ENCODE measurements at regions not wholly inside any gene's neighbourhood (a gene's known extent, or its start where the extent isn't known, plus 50 kb on each side); places are given as distances from the start of the nearest gene placed in this dataset.
A peak's percentile ranks its signal among the peaks of the same experiment; 100 is the strongest.

DNA sequence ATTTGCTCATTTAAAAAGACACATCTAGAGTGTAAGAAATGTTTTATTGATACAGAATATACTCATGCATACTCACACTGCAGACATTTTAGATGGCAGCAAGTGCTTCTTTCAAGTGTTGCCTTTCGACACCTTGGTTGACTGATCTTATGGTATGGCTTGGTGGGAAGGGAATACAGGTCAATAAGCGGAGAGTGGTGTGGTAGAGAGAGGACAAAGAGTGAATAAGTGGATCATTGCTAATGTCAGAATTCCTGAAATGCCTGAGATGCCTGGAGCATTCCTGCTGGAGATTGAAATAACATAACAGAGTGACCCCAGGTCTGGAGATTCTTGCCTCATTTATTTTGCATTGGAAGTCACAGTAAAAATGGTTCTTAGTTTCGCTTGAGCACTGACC lies 76.7 kb downstream of the RND3 start:
- TF ChIP-seq RARB (CRISPR knock-in tag; IDR thresholded peaks at IDR 0.05) (no peak), BACH2 (CRISPR knock-in tag; IDR thresholded peaks at IDR 0.05; ENCODE audit: borderline replicate concordance) (no peak), GLIS3 (CRISPR knock-in tag; IDR thresholded peaks at IDR 0.05) (peak; percentile 88; the same call in 1 of the 2 replicates), ZNF70 (CRISPR knock-in tag; IDR thresholded peaks at IDR 0.05) (no peak), TOX (CRISPR knock-in tag; IDR thresholded peaks at IDR 0.05; ENCODE audit: borderline replicate concordance) (no peak), ARNTL (CRISPR knock-in tag; IDR thresholded peaks at IDR 0.05; ENCODE audit: borderline replicate concordance, low read depth) (no peak), CSDC2 (CRISPR knock-in tag; IDR thresholded peaks at IDR 0.05) (0 out of 2 replicates have a peak, but pooled peaks have one; percentile 52), ZNF8 (CRISPR knock-in tag; IDR thresholded peaks at IDR 0.05) (no peak), ISL1 (CRISPR knock-in tag; IDR thresholded peaks at IDR 0.05) (peak; percentile 75), ESRRG (CRISPR knock-in tag; IDR thresholded peaks at IDR 0.05) (no peak), OSR1 (CRISPR knock-in tag; IDR thresholded peaks at IDR 0.05) (no peak)

DNA sequence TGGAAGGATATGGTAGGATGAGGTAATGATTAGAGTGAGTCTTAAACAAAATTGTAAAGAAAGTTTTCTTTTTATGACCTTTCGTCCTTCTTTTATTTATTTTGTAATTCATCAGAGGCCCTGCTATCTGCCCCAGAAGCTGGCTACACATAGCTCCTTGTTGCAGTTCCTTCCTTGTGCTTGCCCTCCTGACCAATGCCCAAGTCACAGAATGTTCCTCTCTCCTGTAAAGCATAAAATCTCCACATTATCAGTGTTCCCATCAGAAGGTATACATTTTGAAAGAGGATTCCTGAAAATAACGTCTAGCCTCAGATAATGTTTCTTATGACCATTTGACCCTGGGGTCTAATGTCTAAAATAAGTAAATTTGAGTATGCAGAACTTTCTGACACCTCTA lies 78.3 kb downstream of the RND3 start:
- ATAC-seq: no peak
- TF ChIP-seq, protein P1, sequence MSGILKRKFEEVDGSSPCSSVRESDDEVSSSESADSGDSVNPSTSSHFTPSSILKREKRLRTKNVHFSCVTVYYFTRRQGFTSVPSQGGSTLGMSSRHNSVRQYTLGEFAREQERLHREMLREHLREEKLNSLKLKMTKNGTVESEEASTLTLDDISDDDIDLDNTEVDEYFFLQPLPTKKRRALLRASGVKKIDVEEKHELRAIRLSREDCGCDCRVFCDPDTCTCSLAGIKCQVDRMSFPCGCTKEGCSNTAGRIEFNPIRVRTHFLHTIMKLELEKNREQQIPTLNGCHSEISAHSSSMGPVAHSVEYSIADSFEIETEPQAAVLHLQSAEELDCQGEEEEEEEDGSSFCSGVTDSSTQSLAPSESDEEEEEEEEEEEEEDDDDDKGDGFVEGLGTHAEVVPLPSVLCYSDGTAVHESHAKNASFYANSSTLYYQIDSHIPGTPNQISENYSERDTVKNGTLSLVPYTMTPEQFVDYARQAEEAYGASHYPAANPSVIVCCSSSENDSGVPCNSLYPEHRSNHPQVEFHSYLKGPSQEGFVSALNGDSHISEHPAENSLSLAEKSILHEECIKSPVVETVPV (CRISPR knock-in tag; IDR thresholded peaks at IDR 0.05): no peak
- TF ChIP-seq, protein P2, sequence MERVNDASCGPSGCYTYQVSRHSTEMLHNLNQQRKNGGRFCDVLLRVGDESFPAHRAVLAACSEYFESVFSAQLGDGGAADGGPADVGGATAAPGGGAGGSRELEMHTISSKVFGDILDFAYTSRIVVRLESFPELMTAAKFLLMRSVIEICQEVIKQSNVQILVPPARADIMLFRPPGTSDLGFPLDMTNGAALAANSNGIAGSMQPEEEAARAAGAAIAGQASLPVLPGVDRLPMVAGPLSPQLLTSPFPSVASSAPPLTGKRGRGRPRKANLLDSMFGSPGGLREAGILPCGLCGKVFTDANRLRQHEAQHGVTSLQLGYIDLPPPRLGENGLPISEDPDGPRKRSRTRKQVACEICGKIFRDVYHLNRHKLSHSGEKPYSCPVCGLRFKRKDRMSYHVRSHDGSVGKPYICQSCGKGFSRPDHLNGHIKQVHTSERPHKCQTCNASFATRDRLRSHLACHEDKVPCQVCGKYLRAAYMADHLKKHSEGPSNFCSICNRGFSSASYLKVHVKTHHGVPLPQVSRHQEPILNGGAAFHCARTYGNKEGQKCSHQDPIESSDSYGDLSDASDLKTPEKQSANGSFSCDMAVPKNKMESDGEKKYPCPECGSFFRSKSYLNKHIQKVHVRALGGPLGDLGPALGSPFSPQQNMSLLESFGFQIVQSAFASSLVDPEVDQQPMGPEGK (CRISPR knock-in tag; IDR thresholded peaks at IDR 0.05; ENCODE audit: borderline replicate concordance): no peak
- TF ChIP-seq, protein P3, sequence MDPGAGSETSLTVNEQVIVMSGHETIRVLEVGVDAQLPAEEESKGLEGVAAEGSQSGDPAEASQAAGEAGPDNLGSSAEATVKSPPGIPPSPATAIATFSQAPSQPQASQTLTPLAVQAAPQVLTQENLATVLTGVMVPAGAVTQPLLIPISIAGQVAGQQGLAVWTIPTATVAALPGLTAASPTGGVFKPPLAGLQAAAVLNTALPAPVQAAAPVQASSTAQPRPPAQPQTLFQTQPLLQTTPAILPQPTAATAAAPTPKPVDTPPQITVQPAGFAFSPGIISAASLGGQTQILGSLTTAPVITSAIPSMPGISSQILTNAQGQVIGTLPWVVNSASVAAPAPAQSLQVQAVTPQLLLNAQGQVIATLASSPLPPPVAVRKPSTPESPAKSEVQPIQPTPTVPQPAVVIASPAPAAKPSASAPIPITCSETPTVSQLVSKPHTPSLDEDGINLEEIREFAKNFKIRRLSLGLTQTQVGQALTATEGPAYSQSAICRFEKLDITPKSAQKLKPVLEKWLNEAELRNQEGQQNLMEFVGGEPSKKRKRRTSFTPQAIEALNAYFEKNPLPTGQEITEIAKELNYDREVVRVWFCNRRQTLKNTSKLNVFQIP (CRISPR knock-in tag; IDR thresholded peaks at IDR 0.05; ENCODE audit: borderline replicate concordance, low read depth): no peak
- TF ChIP-seq GLIS3 (CRISPR knock-in tag; IDR thresholded peaks at IDR 0.05): no peak
- no peak for TF ChIP-seq PPARA (CRISPR knock-in tag; IDR thresholded peaks at IDR 0.05; ENCODE audit: borderline replicate concordance)
- no peak for TF ChIP-seq BACH2 (CRISPR knock-in tag; IDR thresholded peaks at IDR 0.05; ENCODE audit: borderline replicate concordance)
- no peak for TF ChIP-seq ARNTL (CRISPR knock-in tag; IDR thresholded peaks at IDR 0.05; ENCODE audit: borderline replicate concordance, low read depth)
- TF ChIP-seq RARB (CRISPR knock-in tag; IDR thresholded peaks at IDR 0.05): no peak
- no peak for TF ChIP-seq OSR1 (CRISPR knock-in tag; IDR thresholded peaks at IDR 0.05)
- no peak for TF ChIP-seq ISL1 (CRISPR knock-in tag; IDR thresholded peaks at IDR 0.05)

More for the DNA sequence above, 76.7 kb downstream of the RND3 start:
- peak; percentile 78 for ATAC-seq

DNA sequence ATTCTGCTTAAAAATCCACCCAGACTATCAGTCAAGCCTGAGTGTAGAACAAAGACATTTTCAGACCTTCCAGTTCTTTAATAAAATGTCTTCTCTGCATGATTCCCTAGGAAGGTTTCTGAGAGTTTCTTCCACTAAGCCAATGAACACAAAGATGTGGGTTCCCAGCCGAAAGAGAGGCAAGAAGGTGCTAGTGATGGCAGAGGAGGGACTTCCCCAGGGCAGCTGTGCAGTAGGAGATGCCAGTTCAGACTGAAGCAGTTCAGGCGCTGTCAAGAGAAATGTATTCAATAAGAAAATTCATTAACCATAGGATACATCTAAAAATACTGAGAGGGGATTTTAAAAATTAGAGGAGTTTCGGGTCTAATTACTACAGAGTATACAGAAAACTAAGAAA lies 83.3 kb downstream of the RND3 start:
- no peak for TF ChIP-seq PPARA (CRISPR knock-in tag; IDR thresholded peaks at IDR 0.05; ENCODE audit: borderline replicate concordance)
- ATAC-seq: no peak

DNA sequence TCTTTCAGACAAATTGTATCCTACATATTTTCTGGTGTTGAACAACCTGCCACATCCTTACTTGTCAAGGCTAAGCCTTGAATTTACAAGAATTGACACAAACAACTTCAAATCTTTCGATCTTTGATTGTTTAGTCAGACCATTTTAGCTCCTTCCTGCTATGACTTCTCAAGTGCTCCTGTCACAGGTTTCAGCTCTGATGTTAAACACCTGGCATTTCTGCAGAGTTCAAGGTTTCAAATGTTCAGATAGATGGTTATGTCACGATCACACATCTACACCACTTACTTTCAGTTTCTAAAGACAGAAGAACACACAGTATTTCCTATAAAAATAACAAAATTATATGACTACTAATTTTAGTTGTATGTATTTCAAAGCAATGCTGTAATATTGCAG lies 84.0 kb downstream of the RND3 start:
- no peak for TF ChIP-seq ZNF70 (CRISPR knock-in tag; IDR thresholded peaks at IDR 0.05)
- no peak for TF ChIP-seq CSDC2 (CRISPR knock-in tag; IDR thresholded peaks at IDR 0.05)
- TF ChIP-seq, protein P1 (CRISPR knock-in tag; IDR thresholded peaks at IDR 0.05): no peak
- TF ChIP-seq BACH2 (CRISPR knock-in tag; IDR thresholded peaks at IDR 0.05; ENCODE audit: borderline replicate concordance): no peak
- TF ChIP-seq, protein P2 (CRISPR knock-in tag; IDR thresholded peaks at IDR 0.05; ENCODE audit: borderline replicate concordance): no peak
- TF ChIP-seq ISL1 (CRISPR knock-in tag; IDR thresholded peaks at IDR 0.05): no peak
- no peak for TF ChIP-seq GLIS3 (CRISPR knock-in tag; IDR thresholded peaks at IDR 0.05)
- TF ChIP-seq, protein P3 (CRISPR knock-in tag; IDR thresholded peaks at IDR 0.05; ENCODE audit: borderline replicate concordance, low read depth): no peak

More for the DNA sequence above, 84.0 kb downstream of the RND3 start:
- ATAC-seq: no peak

Measured in SK-N-SH treated with all-trans-retinoic acid at 6 μM for 48 hours (cell line).